ENCODE measurements at regions not wholly inside any gene's neighbourhood (a gene's known extent, or its start where the extent isn't known, plus 50 kb on each side); places are given as distances from the start of the nearest gene placed in this dataset.

DNA sequence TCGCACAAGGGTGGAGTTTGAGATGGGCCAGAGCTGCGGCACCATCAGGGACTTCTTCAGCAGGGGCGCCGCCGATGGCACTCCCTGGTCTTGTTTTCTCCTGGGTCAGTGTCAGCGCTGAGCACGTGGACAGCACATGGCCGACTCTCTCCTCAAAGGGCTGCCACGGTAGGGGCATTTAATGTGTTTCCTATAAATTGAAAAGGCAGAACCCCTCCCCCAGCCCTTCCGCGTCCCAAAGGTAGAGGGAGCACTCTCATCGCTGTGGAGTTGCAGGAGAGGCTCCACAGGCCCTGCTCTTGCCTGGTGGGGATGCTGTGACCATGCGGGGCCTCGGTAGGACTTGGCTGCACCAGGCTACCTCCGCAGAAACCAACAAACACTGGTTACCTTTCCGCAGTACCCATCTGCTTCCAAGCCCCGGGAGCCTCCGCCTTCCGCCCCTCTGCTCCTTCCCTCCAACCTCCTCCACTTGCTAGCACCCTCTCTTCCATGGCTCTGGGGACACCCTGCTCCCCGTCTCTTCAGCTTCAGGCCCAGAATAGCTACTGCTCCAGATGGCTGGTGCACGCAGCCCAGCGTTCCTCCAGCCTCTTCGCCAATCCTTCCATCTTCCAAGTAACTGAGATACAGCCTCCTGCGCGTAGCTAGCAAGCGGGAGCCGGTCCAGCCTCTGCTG is 166.3 kb upstream of the ADCY1 start:
- ChIA-PET POLR2A (no interaction called here), CTCF (no interaction called here)
- Histone ChIP-seq H3K4me3 (ENCODE audit: low read depth, low read length) (no peak overlapping the region), H3K36me3 (ENCODE audit: control insufficient read depth, insufficient read depth, low read length) (no peaks in the 10 kb centered on the region), H3K27me3 (ENCODE audit: control insufficient read depth, insufficient read depth, low read length) (no peaks in the 10 kb centered on the region; the same call in 1 of the 2 replicates)
- no peak for DNase-seq (ENCODE audit: low read depth)
- TF ChIP-seq, protein P1, sequence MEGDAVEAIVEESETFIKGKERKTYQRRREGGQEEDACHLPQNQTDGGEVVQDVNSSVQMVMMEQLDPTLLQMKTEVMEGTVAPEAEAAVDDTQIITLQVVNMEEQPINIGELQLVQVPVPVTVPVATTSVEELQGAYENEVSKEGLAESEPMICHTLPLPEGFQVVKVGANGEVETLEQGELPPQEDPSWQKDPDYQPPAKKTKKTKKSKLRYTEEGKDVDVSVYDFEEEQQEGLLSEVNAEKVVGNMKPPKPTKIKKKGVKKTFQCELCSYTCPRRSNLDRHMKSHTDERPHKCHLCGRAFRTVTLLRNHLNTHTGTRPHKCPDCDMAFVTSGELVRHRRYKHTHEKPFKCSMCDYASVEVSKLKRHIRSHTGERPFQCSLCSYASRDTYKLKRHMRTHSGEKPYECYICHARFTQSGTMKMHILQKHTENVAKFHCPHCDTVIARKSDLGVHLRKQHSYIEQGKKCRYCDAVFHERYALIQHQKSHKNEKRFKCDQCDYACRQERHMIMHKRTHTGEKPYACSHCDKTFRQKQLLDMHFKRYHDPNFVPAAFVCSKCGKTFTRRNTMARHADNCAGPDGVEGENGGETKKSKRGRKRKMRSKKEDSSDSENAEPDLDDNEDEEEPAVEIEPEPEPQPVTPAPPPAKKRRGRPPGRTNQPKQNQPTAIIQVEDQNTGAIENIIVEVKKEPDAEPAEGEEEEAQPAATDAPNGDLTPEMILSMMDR (IDR thresholded peaks at IDR 0.05; ENCODE audit: insufficient read depth, low read depth, low read length), result no peak

DNA sequence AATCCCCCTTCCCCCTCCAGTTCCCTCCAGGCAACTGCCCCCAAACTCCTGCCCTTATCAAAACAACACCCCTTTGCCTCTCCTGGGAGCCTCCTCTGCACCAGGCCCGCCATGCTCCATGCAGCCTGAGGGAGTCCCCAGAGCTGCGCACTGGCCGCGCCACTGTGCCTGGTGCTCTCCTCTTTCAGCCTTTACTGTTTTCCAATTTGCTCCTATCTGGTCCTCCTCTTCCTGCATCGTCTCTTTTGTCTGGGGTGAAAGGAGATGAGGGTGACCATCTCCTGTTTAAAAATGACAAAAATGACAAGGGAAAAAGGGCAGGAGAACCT is 165.8 kb upstream of the ADCY1 start:
- H3K4me3 ChIP-seq (ENCODE audit: low read depth, low read length), result no peak overlapping the region
- TF ChIP-seq, protein P1 (IDR thresholded peaks at IDR 0.05; ENCODE audit: insufficient read depth, low read depth, low read length), result no peak
- DNase-seq (ENCODE audit: low read depth), result no peak
- ChIA-PET POLR2A (no interaction called here), CTCF (no interaction called here)
- H3K36me3 ChIP-seq (ENCODE audit: control insufficient read depth, insufficient read depth, low read length), result no peaks in the 10 kb centered on the region
- H3K27me3 ChIP-seq (ENCODE audit: control insufficient read depth, insufficient read depth, low read length), result no peaks in the 10 kb centered on the region; the same call in 1 of the 2 replicates

DNA sequence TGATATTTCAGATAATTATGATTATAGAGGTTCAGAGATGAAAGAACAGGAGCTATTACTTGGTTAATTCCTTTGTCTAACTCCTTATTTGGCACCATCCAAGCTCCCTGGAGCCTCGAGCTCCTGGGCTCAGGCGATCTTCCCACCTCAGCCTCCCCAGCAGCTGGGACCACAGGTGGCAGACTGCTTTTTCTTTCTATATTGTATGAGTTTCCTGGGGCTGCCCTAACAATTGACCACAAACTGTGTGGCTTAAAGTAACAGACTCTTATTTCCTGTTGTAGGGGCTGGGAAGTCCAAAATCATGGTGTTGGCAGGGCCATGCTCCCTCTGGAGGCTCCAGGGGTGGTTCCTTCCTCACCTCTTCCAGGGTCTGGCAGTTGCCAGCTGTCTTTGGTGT is 163.3 kb upstream of the ADCY1 start:
- TF ChIP-seq, protein P1 (IDR thresholded peaks at IDR 0.05; ENCODE audit: insufficient read depth, low read depth, low read length), result no peak
- no peak for DNase-seq (ENCODE audit: low read depth)
- Histone ChIP-seq H3K36me3 (ENCODE audit: control insufficient read depth, insufficient read depth, low read length) (no peaks in the 10 kb centered on the region), H3K27me3 (ENCODE audit: control insufficient read depth, insufficient read depth, low read length) (no peaks in the 10 kb centered on the region; the same call in 1 of the 2 replicates), H3K4me3 (ENCODE audit: low read depth, low read length) (no peak overlapping the region)
- ChIA-PET POLR2A (no interaction called here), CTCF (no interaction called here)

DNA sequence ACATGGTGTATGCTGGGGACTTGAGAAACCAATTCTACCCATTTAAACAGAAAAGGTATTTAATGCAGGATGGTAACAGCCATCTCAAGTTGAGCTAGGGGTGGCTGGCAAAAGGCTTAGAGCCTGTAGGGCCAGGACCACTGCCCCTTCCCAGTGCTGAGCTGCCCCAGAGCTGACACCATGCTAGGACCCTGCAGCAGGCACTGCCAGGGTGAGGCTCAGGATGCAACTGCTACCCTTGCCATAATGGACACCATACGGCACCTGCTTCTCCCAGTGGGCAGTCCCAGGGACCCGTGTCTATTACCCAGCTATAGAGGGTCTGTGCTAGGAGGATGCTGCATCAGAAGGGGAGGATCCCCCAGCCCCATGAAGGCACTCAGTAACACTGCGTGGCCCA is 160.7 kb upstream of the ADCY1 start:
- TF ChIP-seq, protein P1 (IDR thresholded peaks at IDR 0.05; ENCODE audit: insufficient read depth, low read depth, low read length), result no peak
- no peak for DNase-seq (ENCODE audit: low read depth)
- ChIA-PET CTCF (no interaction called here), POLR2A (no interaction called here)
- H3K4me3 ChIP-seq (ENCODE audit: low read depth, low read length), result no peak overlapping the region
- H3K27me3 ChIP-seq (ENCODE audit: control insufficient read depth, insufficient read depth, low read length), result no peaks in the 10 kb centered on the region
- H3K36me3 ChIP-seq (ENCODE audit: control insufficient read depth, insufficient read depth, low read length), result no peaks in the 10 kb centered on the region

DNA sequence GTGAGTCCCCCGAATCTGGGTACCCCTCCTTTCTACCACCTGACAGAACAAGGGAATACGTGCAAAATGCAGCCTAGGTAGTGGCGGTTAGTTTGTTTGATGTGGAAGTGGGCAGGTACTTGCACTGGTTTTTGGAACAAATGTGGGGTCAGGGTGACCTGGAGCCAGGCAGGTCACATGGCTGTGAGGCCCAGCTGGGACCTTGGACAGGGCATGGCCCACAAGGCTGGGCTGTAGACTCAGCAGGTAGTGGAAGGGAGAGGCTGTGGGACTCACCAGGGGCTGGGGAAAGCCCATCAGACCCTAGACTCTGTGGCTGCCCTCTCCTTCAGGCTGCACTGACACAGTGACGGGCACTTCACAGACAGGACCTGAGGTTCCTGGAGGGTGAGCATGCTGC is 159.9 kb upstream of the ADCY1 start:
- CTCF ChIA-PET, result no interaction called here
- DNase-seq (ENCODE audit: low read depth), result no peak
- POLR2A ChIA-PET, result no interaction called here
- Histone ChIP-seq H3K27me3 (ENCODE audit: control insufficient read depth, insufficient read depth, low read length) (no peaks in the 10 kb centered on the region), H3K36me3 (ENCODE audit: control insufficient read depth, insufficient read depth, low read length) (no peaks in the 10 kb centered on the region), H3K4me3 (ENCODE audit: low read depth, low read length) (no peak overlapping the region)
- TF ChIP-seq, protein P1 (IDR thresholded peaks at IDR 0.05; ENCODE audit: insufficient read depth, low read depth, low read length), result no peak
